Fibroblast of lung (primary cell): ENCODE measurements at regions not wholly inside any gene's neighbourhood (a gene's known extent, or its start where the extent isn't known, plus 50 kb on each side); places are given as distances from the start of the nearest gene placed in this dataset.

ENCODE experiments used
- EZH2 ChIP-seq: IDR thresholded peaks from 2 replicates; pipeline ENCODE4 v1.5.1; 2012; ENCODE audit warnings: low read length, control low read depth, mild to moderate bottlenecking; ENCODE audit errors: missing control alignments
- TF ChIP-seq, protein P1 (sequence below), 2 donors: IDR thresholded peaks in 1 of 2; conservative IDR thresholded peaks in 1 of 2; 1 replicate in 1 of 2; 2 replicates in 1 of 2; pipeline ENCODE4 v1.5.1; 2011 to 2012; ENCODE audit warnings: low read length in 2 of 2, control low read depth in 1 of 2, inconsistent platforms in 1 of 2, low read depth in 1 of 2, mild to moderate bottlenecking in 1 of 2

DNA sequence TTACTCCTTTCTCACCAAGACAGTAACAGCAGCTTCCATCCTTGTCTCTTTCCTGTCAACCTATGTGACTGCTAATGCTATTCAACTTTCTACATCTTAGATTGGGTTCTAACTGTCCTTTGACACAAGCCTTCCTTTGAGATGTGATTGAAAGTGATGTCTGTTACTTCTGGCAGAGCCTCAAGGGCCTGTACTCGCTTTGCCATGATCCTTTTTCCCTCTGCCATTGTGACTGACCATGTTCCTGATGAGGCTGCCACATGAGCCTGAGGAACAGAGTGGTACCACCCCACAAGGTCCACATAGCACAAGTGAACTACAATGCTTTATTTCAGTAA is 138.8 kb upstream of the RAB4A start:
- TF ChIP-seq, protein P1, sequence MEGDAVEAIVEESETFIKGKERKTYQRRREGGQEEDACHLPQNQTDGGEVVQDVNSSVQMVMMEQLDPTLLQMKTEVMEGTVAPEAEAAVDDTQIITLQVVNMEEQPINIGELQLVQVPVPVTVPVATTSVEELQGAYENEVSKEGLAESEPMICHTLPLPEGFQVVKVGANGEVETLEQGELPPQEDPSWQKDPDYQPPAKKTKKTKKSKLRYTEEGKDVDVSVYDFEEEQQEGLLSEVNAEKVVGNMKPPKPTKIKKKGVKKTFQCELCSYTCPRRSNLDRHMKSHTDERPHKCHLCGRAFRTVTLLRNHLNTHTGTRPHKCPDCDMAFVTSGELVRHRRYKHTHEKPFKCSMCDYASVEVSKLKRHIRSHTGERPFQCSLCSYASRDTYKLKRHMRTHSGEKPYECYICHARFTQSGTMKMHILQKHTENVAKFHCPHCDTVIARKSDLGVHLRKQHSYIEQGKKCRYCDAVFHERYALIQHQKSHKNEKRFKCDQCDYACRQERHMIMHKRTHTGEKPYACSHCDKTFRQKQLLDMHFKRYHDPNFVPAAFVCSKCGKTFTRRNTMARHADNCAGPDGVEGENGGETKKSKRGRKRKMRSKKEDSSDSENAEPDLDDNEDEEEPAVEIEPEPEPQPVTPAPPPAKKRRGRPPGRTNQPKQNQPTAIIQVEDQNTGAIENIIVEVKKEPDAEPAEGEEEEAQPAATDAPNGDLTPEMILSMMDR (conservative IDR thresholded peaks at IDR 0.05 in 1 of 2, IDR thresholded peaks at IDR 0.05 in 1 of 2; ENCODE audit: low read depth in 1 of 2, low read length in 2 of 2), result no peak
- TF ChIP-seq EZH2, result no peak
